HCT116 (cell line): ENCODE measurements at regions not wholly inside any gene's neighbourhood (a gene's known extent, or its start where the extent isn't known, plus 50 kb on each side); places are given as distances from the start of the nearest gene placed in this dataset.

Experiments
- ATAC-seq: fragments of 200-7000 bp; cut with Tn5 transposase; 2 replicates; pipeline ENCODE4 v1.9.1; 2020; ENCODE audit warnings: mild to moderate bottlenecking, moderate library complexity
- BruUV-seq: library from RNA; stranded (reverse); fragments of 400-500 nt; replicated peaks from 2 replicates; lab custom pipeline; 2021; lab: Mats Ljungman, UMichigan
- CTCF ChIA-PET: fragments of 300-600 bp; sonication (Branson Sonifier 250); formaldehyde crosslinking; loops from one replicate; lab custom pipeline; 2021; ENCODE audit warnings: antibody characterized with exemption; lab: Charles Lee
- POLR2A ChIA-PET: fragments of 300-600, 350-600 bp; sonication (Branson Sonifier 250); formaldehyde crosslinking; loops from one replicate; lab custom pipeline; 2021; ENCODE audit warnings: antibody characterized with exemption; lab: Charles Lee
- RAD21 ChIA-PET, 2 experiments: fragments of 300-600 bp; sonication (Branson Sonifier 250); formaldehyde crosslinking; loops; one replicate each; lab custom pipeline; 2023; ENCODE audit warnings: low total read pairs in 2 of 2; ENCODE audit not compliant: uncharacterized antibody in 2 of 2, unreplicated experiment in 2 of 2, low non-redundant PET in 1 of 2; lab: Charles Lee
- DNase-seq: peaks from one replicate; pipeline ENCODE4 v3.0.0-alpha.2; 2010; ENCODE audit warnings: low read depth, low spot score
- H2AFZ ChIP-seq: fragments of 200-600 bp; shearing (Covaris generic), sonication (generic); 2 replicates; pipeline ENCODE4 v1.6.1; 2017; ENCODE audit warnings: low read depth, mixed run types, mixed read lengths, antibody characterized with exemption, low read length; ENCODE audit not compliant: poor library complexity, severe bottlenecking
- H3K27ac ChIP-seq: 2 replicates; pipeline ENCODE4 v1.5.1; 2012; ENCODE audit warnings: low read depth, low read length
- H3K27me3 ChIP-seq: fragments of 200-600 bp; sonication (generic); 2 replicates; pipeline ENCODE4 v1.6.1; 2016; ENCODE audit warnings: mixed run types, low read length, mixed read lengths; ENCODE audit not compliant: insufficient read depth
- H3K36me3 ChIP-seq, 2 experiments: fragments of 200-500 bp in 1 of 2; fragments of 200-600 bp in 1 of 2; sonication (Bioruptor generic) in 1 of 2; sonication (generic) in 1 of 2; 2 replicates each; pipeline versions ENCODE4 v1.5.1 to v1.6.1; 2014 to 2016; ENCODE audit warnings: low read length in 2 of 2, inconsistent platforms in 1 of 2, mixed read lengths in 1 of 2, mixed run types in 1 of 2; ENCODE audit not compliant: insufficient read depth in 2 of 2, control insufficient read depth in 1 of 2
- H3K4me1 ChIP-seq, 2 experiments: fragments of 200-600 bp in 1 of 2; sonication (generic) in 1 of 2; 2 replicates each; pipeline versions ENCODE4 v1.5.1 to v1.6.1; 2012 to 2017; ENCODE audit warnings: low read length in 2 of 2, inconsistent platforms in 1 of 2, mild to moderate bottlenecking in 1 of 2, mixed read lengths in 1 of 2, mixed run types in 1 of 2, moderate library complexity in 1 of 2; ENCODE audit not compliant: insufficient read depth in 2 of 2, control insufficient read depth in 1 of 2
- H3K4me2 ChIP-seq: fragments of 200-600 bp; sonication (generic); 2 replicates; pipeline ENCODE4 v1.6.1; 2017; ENCODE audit warnings: mixed run types, low read length, mixed read lengths
- H3K4me3 ChIP-seq, 2 experiments: fragments of 200-600 bp in 1 of 2; sonication (generic) in 1 of 2; replicated peaks in 1 of 2; 2 replicates each; pipeline ENCODE4 v1.5.1; 2011 to 2016; ENCODE audit warnings: low read length in 2 of 2, control low read depth in 1 of 2, low read depth in 1 of 2, mild to moderate bottlenecking in 1 of 2, mixed read lengths in 1 of 2, mixed run types in 1 of 2
- H3K79me2 ChIP-seq: fragments of 200-600 bp; sonication (generic); 2 replicates; pipeline ENCODE4 v1.6.1; 2017; ENCODE audit warnings: mild to moderate bottlenecking, mixed run types, low read length, moderate library complexity, mixed read lengths; ENCODE audit not compliant: insufficient read depth
- H3K9ac ChIP-seq: fragments of 200-600 bp; sonication (generic); 2 replicates; pipeline ENCODE4 v1.6.1; 2016; ENCODE audit warnings: low read length, mixed read lengths
- H3K9me2 ChIP-seq: fragments of 200-600 bp; sonication (generic), shearing (Covaris generic); 2 replicates; pipeline ENCODE4 v1.6.1; 2017; ENCODE audit warnings: mixed run types, mild to moderate bottlenecking, moderate library complexity; ENCODE audit not compliant: insufficient read depth
- H3K9me3 ChIP-seq, 2 experiments: fragments of 200-500 bp in 1 of 2; fragments of 200-600 bp in 1 of 2; sonication (Bioruptor generic) in 1 of 2; sonication (generic) in 1 of 2; 2 replicates each; pipeline ENCODE4 v1.6.1; 2014 to 2017; ENCODE audit warnings: low read length in 2 of 2, mixed read lengths in 2 of 2, inconsistent platforms in 1 of 2, low read depth in 1 of 2, mild to moderate bottlenecking in 1 of 2, mixed run types in 1 of 2, moderate library complexity in 1 of 2; ENCODE audit not compliant: control insufficient read depth in 1 of 2, insufficient read depth in 1 of 2
- H4K20me1 ChIP-seq: fragments of 200-600 bp; sonication (generic), shearing (Covaris generic); 2 replicates; pipeline ENCODE4 v1.6.1; 2017; ENCODE audit warnings: mixed run types, mild to moderate bottlenecking, moderate library complexity; ENCODE audit not compliant: insufficient read depth
- CEBPB ChIP-seq: IDR thresholded peaks from 2 replicates; pipeline ENCODE4 v1.6.1; 2012; ENCODE audit warnings: low read depth
- EGR1 ChIP-seq: IDR thresholded peaks from 2 replicates; pipeline ENCODE4 v1.6.1; 2012; ENCODE audit warnings: low read depth
- EZH2 ChIP-seq: fragments of 200-600 bp; sonication (generic); IDR thresholded peaks from 2 replicates; pipeline ENCODE4 v1.6.1; 2017; ENCODE audit warnings: antibody characterized with exemption, mixed run types
- EZH2phosphoT487 ChIP-seq: fragments of 200-600 bp; IDR thresholded peaks from 2 replicates; pipeline ENCODE4 v1.6.1; 2018; ENCODE audit warnings: antibody characterized with exemption, borderline replicate concordance
- FOSL1 ChIP-seq: IDR thresholded peaks from 2 replicates; pipeline ENCODE4 v1.6.1; 2012; ENCODE audit warnings: low read depth
- JUND ChIP-seq: IDR thresholded peaks from 2 replicates; pipeline ENCODE4 v1.6.1; 2012
- POLR2AphosphoS5 ChIP-seq: IDR thresholded peaks from 2 replicates; pipeline ENCODE4 v1.6.1; 2011; ENCODE audit warnings: mild to moderate bottlenecking, low read depth, low read length, moderate library complexity
- RAD21 ChIP-seq: IDR thresholded peaks from 2 replicates; pipeline ENCODE4 v1.6.1; 2012; ENCODE audit warnings: low read depth, mild to moderate bottlenecking
- TCF7L2 ChIP-seq: IDR thresholded peaks from 2 replicates; pipeline ENCODE4 v1.7.0; 2011; ENCODE audit warnings: borderline replicate concordance, inconsistent platforms; ENCODE audit not compliant: insufficient read depth, insufficient read length; ENCODE audit errors: extremely low read depth
- ZFX ChIP-seq: fragments of 450-650 bp; IDR thresholded peaks from 2 replicates; pipeline ENCODE4 v1.6.1; 2017
- intact Hi-C: fragments of 100-400 bp; cut with micrococcal nuclease; formaldehyde crosslinking; loops from 2 replicates; pipeline ENCODE4 v1.10.0; 2022
- TF ChIP-seq, protein P1 (sequence below): IDR thresholded peaks from 2 replicates; pipeline ENCODE4 v1.6.1; 2012; ENCODE audit warnings: low read depth
- TF ChIP-seq, protein P2 (sequence below): IDR thresholded peaks from 2 replicates; pipeline ENCODE4 v1.6.1; 2012
- TF ChIP-seq, protein P3 (sequence below): IDR thresholded peaks from 2 replicates; pipeline ENCODE4 v1.6.1; 2011; ENCODE audit warnings: mild to moderate bottlenecking, low read length, moderate library complexity; ENCODE audit not compliant: insufficient replicate concordance; ENCODE audit errors: extremely low read depth

DNA sequence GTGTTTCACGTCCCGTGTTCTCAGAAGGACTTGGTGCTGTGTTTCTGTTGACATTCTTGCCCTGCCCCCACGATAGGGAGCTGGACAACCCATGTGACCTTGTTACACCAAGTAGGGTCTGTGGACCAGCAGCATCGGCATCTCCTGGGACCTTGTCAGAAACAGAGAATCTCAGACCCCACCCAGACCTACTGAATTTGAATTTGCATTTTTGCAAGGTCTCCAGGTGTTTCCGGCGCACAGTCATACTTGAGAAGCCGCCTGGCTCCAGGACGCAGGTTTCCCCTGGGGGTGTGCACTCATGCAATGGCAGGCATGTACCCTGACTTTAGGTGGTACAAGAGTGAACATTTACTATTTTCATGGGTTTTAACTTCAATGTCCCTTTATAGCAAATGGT lies 117.9 kb downstream of the TLE3 start:
- Histone ChIP-seq H3K4me1 (peaks cover 0 to 14% of the 10 kb centered on the region in 2 experiments; a peak in 2 of 4 replicates), H3K36me3 (no peaks in the 10 kb centered on the region), H4K20me1 (no peaks in the 10 kb centered on the region), H2AFZ (no peak overlapping the region)
- ChIA-PET RAD21 (no interaction called here), POLR2A (no interaction called here)
- intact Hi-C loops, result no loop called here
- TF ChIP-seq FOSL1, result no peak
- no peak for TF ChIP-seq JUND
- TF ChIP-seq, all 23 proteins: peak for 0
- CTCF ChIA-PET, result no interaction called here
- H3K79me2 ChIP-seq, result no peaks in the 10 kb centered on the region
- no peaks in the 10 kb centered on the region for H3K9me3 ChIP-seq
- no peak overlapping the region for H3K9ac ChIP-seq
- no peak overlapping the region for H3K4me3 ChIP-seq
- peaks cover 41% of the 10 kb centered on the region for H3K27me3 ChIP-seq
- DNase-seq, result no peak
- ATAC-seq, result no peak
- no peaks in the 10 kb centered on the region for H3K9me2 ChIP-seq
- no peak overlapping the region for H3K27ac ChIP-seq
- H3K4me2 ChIP-seq, result no peak overlapping the region
- no TSS peak for BruUV-seq

DNA sequence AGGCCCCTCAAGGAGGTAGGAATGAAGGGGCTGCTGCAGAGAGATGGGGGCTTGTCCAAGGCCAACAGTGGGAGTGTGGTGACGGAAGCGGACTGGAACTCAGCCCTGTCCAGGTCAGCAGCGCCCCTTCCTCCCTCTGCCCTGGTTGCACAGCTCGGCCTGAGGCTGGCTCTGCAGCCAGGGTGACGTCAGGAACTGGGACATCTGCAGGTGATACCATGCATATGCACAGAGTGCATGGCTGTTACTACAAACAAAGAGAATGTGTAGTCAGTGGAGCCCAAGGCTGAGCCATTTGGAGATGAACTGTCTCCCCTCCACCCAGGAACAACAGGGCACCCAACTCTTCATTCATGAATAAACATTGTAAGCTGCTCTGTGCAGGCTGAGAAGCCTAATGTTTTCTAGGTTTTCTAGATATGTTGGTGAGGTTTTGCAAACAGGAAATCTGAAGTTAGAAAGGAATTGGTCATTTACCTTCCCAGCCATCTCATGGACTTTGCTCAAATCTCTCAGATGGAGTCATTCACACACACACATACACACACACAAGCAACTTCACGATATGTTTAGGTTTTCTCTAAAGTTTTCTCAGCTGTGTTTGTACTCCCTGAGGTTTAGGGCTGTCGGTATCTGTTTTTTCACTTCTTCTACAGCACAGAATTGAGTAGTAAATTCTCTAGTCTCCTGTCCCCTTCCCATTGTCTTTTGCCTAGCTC lies 117.2 kb downstream of the TLE3 start:
- no peaks in the 10 kb centered on the region for H3K9me2 ChIP-seq
- no peak overlapping the region for H3K4me2 ChIP-seq
- H3K9me3 ChIP-seq, result no peaks in the 10 kb centered on the region
- intact Hi-C loops, result no loop called here
- no peaks in the 10 kb centered on the region for H4K20me1 ChIP-seq
- no peak overlapping the region for H3K4me3 ChIP-seq
- no peak overlapping the region for H3K9ac ChIP-seq
- no peaks in the 10 kb centered on the region for H3K79me2 ChIP-seq
- H3K36me3 ChIP-seq, result no peaks in the 10 kb centered on the region
- ChIA-PET POLR2A (no interaction called here), CTCF (no interaction called here), RAD21 (no interaction called here)
- H3K4me1 ChIP-seq, result peaks cover 0 to 14% of the 10 kb centered on the region in 2 experiments; a peak in 2 of 4 replicates
- BruUV-seq, result no TSS peak
- no peak overlapping the region for H3K27ac ChIP-seq
- H2AFZ ChIP-seq, result no peak overlapping the region
- ATAC-seq (no peak), DNase-seq (no peak)
- H3K27me3 ChIP-seq, result peaks cover 36% of the 10 kb centered on the region
- TF ChIP-seq TCF7L2, result no peak
- TF ChIP-seq, protein P1, sequence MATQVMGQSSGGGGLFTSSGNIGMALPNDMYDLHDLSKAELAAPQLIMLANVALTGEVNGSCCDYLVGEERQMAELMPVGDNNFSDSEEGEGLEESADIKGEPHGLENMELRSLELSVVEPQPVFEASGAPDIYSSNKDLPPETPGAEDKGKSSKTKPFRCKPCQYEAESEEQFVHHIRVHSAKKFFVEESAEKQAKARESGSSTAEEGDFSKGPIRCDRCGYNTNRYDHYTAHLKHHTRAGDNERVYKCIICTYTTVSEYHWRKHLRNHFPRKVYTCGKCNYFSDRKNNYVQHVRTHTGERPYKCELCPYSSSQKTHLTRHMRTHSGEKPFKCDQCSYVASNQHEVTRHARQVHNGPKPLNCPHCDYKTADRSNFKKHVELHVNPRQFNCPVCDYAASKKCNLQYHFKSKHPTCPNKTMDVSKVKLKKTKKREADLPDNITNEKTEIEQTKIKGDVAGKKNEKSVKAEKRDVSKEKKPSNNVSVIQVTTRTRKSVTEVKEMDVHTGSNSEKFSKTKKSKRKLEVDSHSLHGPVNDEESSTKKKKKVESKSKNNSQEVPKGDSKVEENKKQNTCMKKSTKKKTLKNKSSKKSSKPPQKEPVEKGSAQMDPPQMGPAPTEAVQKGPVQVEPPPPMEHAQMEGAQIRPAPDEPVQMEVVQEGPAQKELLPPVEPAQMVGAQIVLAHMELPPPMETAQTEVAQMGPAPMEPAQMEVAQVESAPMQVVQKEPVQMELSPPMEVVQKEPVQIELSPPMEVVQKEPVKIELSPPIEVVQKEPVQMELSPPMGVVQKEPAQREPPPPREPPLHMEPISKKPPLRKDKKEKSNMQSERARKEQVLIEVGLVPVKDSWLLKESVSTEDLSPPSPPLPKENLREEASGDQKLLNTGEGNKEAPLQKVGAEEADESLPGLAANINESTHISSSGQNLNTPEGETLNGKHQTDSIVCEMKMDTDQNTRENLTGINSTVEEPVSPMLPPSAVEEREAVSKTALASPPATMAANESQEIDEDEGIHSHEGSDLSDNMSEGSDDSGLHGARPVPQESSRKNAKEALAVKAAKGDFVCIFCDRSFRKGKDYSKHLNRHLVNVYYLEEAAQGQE, result no peak
- no peak for TF ChIP-seq EZH2phosphoT487
- TF ChIP-seq, protein P2, sequence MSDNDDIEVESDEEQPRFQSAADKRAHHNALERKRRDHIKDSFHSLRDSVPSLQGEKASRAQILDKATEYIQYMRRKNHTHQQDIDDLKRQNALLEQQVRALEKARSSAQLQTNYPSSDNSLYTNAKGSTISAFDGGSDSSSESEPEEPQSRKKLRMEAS, result no peak
- TF ChIP-seq, protein P3, sequence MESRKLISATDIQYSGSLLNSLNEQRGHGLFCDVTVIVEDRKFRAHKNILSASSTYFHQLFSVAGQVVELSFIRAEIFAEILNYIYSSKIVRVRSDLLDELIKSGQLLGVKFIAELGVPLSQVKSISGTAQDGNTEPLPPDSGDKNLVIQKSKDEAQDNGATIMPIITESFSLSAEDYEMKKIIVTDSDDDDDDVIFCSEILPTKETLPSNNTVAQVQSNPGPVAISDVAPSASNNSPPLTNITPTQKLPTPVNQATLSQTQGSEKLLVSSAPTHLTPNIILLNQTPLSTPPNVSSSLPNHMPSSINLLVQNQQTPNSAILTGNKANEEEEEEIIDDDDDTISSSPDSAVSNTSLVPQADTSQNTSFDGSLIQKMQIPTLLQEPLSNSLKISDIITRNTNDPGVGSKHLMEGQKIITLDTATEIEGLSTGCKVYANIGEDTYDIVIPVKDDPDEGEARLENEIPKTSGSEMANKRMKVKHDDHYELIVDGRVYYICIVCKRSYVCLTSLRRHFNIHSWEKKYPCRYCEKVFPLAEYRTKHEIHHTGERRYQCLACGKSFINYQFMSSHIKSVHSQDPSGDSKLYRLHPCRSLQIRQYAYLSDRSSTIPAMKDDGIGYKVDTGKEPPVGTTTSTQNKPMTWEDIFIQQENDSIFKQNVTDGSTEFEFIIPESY, result no peak
- no peak for TF ChIP-seq CEBPB
- no peak for TF ChIP-seq POLR2AphosphoS5
- TF ChIP-seq EGR1, result no peak
- TF ChIP-seq EZH2, result no peak
- no peak for TF ChIP-seq ZFX
- no peak for TF ChIP-seq RAD21
